ENCODE measurements at regions not wholly inside any gene's neighbourhood (a gene's known extent, or its start where the extent isn't known, plus 50 kb on each side); places are given as distances from the start of the nearest gene placed in this dataset.
"Not testable (repeated sequence)": the region's sequence is repeated elsewhere in the genome, so short reads cannot be mapped to it uniquely, and the experiment has no call there.

- no peak overlapping the region for H3K27ac Mint-ChIP-seq (ENCODE audit: unreplicated experiment)
- H3K9me3 Mint-ChIP-seq (ENCODE audit: unreplicated experiment), result no peaks in the 10 kb centered on the region
- no peaks in the 10 kb centered on the region for H3K4me1 Mint-ChIP-seq (ENCODE audit: unreplicated experiment)
These were observed 56.7 kb downstream of the KCNC4 start for GRCh38 chr1:110266834-110267233.

GRCh38 chr1:110267260-110267659 lies 57.1 kb downstream of the KCNC4 start:
- no peaks in the 10 kb centered on the region for H3K36me3 Mint-ChIP-seq (ENCODE audit: unreplicated experiment)
- H3K9me3 Mint-ChIP-seq (ENCODE audit: unreplicated experiment), result no peaks in the 10 kb centered on the region
- H3K27me3 Mint-ChIP-seq (ENCODE audit: unreplicated experiment), result peaks cover 75% of the 10 kb centered on the region
- no peak overlapping the region for H3K27ac Mint-ChIP-seq (ENCODE audit: unreplicated experiment)
- no peak overlapping the region for H3K4me3 Mint-ChIP-seq (ENCODE audit: unreplicated experiment)
- no peak for TF ChIP-seq CTCF (IDR thresholded peaks at IDR 0.05)
- DNase-seq (ENCODE audit: extremely low spot score, unreplicated experiment), result no peak
- no peaks in the 10 kb centered on the region for H3K4me1 Mint-ChIP-seq (ENCODE audit: unreplicated experiment)

More at GRCh38 chr1:110266834-110267233, 56.7 kb downstream of the KCNC4 start:
- no peak for TF ChIP-seq CTCF (IDR thresholded peaks at IDR 0.05)
- DNase-seq (ENCODE audit: extremely low spot score, unreplicated experiment), result no peak
- Mint-ChIP-seq H3K27me3 (ENCODE audit: unreplicated experiment) (peaks cover 73% of the 10 kb centered on the region), H3K36me3 (ENCODE audit: unreplicated experiment) (no peaks in the 10 kb centered on the region), H3K4me3 (ENCODE audit: unreplicated experiment) (no peak overlapping the region)

- H3K36me3 Mint-ChIP-seq (ENCODE audit: unreplicated experiment), result no peaks in the 10 kb centered on the region
- no peak for DNase-seq (ENCODE audit: extremely low spot score, unreplicated experiment)
- no peak overlapping the region for H3K27ac Mint-ChIP-seq (ENCODE audit: unreplicated experiment)
- H3K27me3 Mint-ChIP-seq (ENCODE audit: unreplicated experiment), result peaks cover 71% of the 10 kb centered on the region
- no peak for TF ChIP-seq CTCF (IDR thresholded peaks at IDR 0.05)
- H3K4me3 Mint-ChIP-seq (ENCODE audit: unreplicated experiment), result no peak overlapping the region
- H3K4me1 Mint-ChIP-seq (ENCODE audit: unreplicated experiment), result no peaks in the 10 kb centered on the region
- peaks cover 12% of the 10 kb centered on the region for H3K9me3 Mint-ChIP-seq (ENCODE audit: unreplicated experiment)
These were observed 61.9 kb downstream of the KCNC4 start for GRCh38 chr1:110272045-110272444.

- H3K4me3 Mint-ChIP-seq (ENCODE audit: unreplicated experiment); H3K4me1 Mint-ChIP-seq (ENCODE audit: unreplicated experiment); DNase-seq (ENCODE audit: extremely low spot score, unreplicated experiment); H3K27ac Mint-ChIP-seq (ENCODE audit: unreplicated experiment); H3K36me3 Mint-ChIP-seq (ENCODE audit: unreplicated experiment): not testable (repeated sequence)
- Mint-ChIP-seq H3K27me3 (ENCODE audit: unreplicated experiment) (peaks cover 73% of the 10 kb centered on the region), H3K9me3 (ENCODE audit: unreplicated experiment) (peaks cover 12% of the 10 kb centered on the region)
These were observed 63.7 kb downstream of the KCNC4 start for GRCh38 chr1:110273832-110274231.

- Mint-ChIP-seq H3K27me3 (ENCODE audit: unreplicated experiment) (peaks cover 34% of the 10 kb centered on the region), H3K9me3 (ENCODE audit: unreplicated experiment) (no peaks in the 10 kb centered on the region), H3K4me3 (ENCODE audit: unreplicated experiment) (no peak overlapping the region), H3K36me3 (ENCODE audit: unreplicated experiment) (no peaks in the 10 kb centered on the region), H3K27ac (ENCODE audit: unreplicated experiment) (no peak overlapping the region), H3K4me1 (ENCODE audit: unreplicated experiment) (no peaks in the 10 kb centered on the region)
- DNase-seq (ENCODE audit: extremely low spot score, unreplicated experiment), result no peak
- TF ChIP-seq CTCF (IDR thresholded peaks at IDR 0.05), result no peak
These were observed 59.1 kb upstream of the RBM15 start for GRCh38 chr1:110280126-110280525.

- Mint-ChIP-seq H3K27me3 (ENCODE audit: unreplicated experiment) (peaks cover 32% of the 10 kb centered on the region), H3K4me1 (ENCODE audit: unreplicated experiment) (no peaks in the 10 kb centered on the region), H3K27ac (ENCODE audit: unreplicated experiment) (no peak overlapping the region), H3K9me3 (ENCODE audit: unreplicated experiment) (no peaks in the 10 kb centered on the region), H3K36me3 (ENCODE audit: unreplicated experiment) (no peaks in the 10 kb centered on the region), H3K4me3 (ENCODE audit: unreplicated experiment) (no peak overlapping the region)
- no peak for DNase-seq (ENCODE audit: extremely low spot score, unreplicated experiment)
- TF ChIP-seq CTCF (IDR thresholded peaks at IDR 0.05), result no peak
These were observed 58.4 kb upstream of the RBM15 start for GRCh38 chr1:110280804-110281203.

All from osteocyte (in vitro differentiated cells).